ENCODE measurements at regions not wholly inside any gene's neighbourhood (a gene's known extent, or its start where the extent isn't known, plus 50 kb on each side); places are given as distances from the start of the nearest gene placed in this dataset.

- DNase-seq (no peak), ATAC-seq (peak in 1 of 2 donors; percentile 29)
- no peak for TF ChIP-seq CTCF (IDR thresholded peaks at IDR 0.05)
- Histone ChIP-seq H3K9me3 (no peaks in the 10 kb centered on the region), H3K27me3 (ENCODE audit: low read depth) (no peaks in the 10 kb centered on the region), H3K4me3 (no peak overlapping the region), H3K27ac (peak overlapping the region; percentile 53), H3K4me1 (no peaks in the 10 kb centered on the region), H3K36me3 (no peaks in the 10 kb centered on the region)
- intact Hi-C loops (cut with DNase I): no loop called here
Measured at GRCh38 chr2:226477221-226478108, 322.2 kb downstream of the IRS1 start.

GRCh38 chr2:226475650-226476049 is 324.0 kb downstream of the IRS1 start:
- TF ChIP-seq CTCF (IDR thresholded peaks at IDR 0.05): no peak
- H3K36me3 ChIP-seq: no peaks in the 10 kb centered on the region
- H3K4me1 ChIP-seq: no peaks in the 10 kb centered on the region
- H3K9me3 ChIP-seq: no peaks in the 10 kb centered on the region
- H3K27me3 ChIP-seq (ENCODE audit: low read depth): no peaks in the 10 kb centered on the region
- intact Hi-C loops (cut with DNase I): no loop called here
- H3K27ac ChIP-seq: no peak overlapping the region
- DNase-seq (no peak), ATAC-seq (no peak)
- no peak overlapping the region for H3K4me3 ChIP-seq

GRCh38 chr2:226474131-226474530 is 325.5 kb downstream of the IRS1 start:
- no peak for TF ChIP-seq CTCF (IDR thresholded peaks at IDR 0.05)
- H3K27me3 ChIP-seq (ENCODE audit: low read depth): no peaks in the 10 kb centered on the region
- no peak overlapping the region for H3K27ac ChIP-seq
- ATAC-seq: no peak
- no peak overlapping the region for H3K4me3 ChIP-seq
- no peak for DNase-seq
- H3K4me1 ChIP-seq: no peaks in the 10 kb centered on the region
- intact Hi-C loops (cut with DNase I): no loop called here
- H3K9me3 ChIP-seq: no peaks in the 10 kb centered on the region
- H3K36me3 ChIP-seq: no peaks in the 10 kb centered on the region

- no peak for TF ChIP-seq CTCF (IDR thresholded peaks at IDR 0.05)
- no peak for ATAC-seq
- intact Hi-C loops (cut with DNase I): no loop called here
- H3K4me3 ChIP-seq: no peak overlapping the region
- H3K36me3 ChIP-seq: no peaks in the 10 kb centered on the region
- H3K27me3 ChIP-seq (ENCODE audit: low read depth): no peaks in the 10 kb centered on the region
- no peaks in the 10 kb centered on the region for H3K9me3 ChIP-seq
- H3K4me1 ChIP-seq: no peaks in the 10 kb centered on the region
- no peak overlapping the region for H3K27ac ChIP-seq
- DNase-seq: no peak
Measured at GRCh38 chr2:226471987-226472470, 327.6 kb downstream of the IRS1 start.

GRCh38 chr2:226467633-226468032 is 332.0 kb downstream of the IRS1 start:
- no peaks in the 10 kb centered on the region for H3K36me3 ChIP-seq
- H3K4me3 ChIP-seq: no peak overlapping the region
- no peaks in the 10 kb centered on the region for H3K27me3 ChIP-seq (ENCODE audit: low read depth)
- ATAC-seq: no peak
- H3K9me3 ChIP-seq: no peaks in the 10 kb centered on the region
- H3K27ac ChIP-seq: no peak overlapping the region
- no peak for DNase-seq
- TF ChIP-seq CTCF (IDR thresholded peaks at IDR 0.05): no peak
- intact Hi-C loops (cut with DNase I): no loop called here
- H3K4me1 ChIP-seq: peaks cover 10% of the 10 kb centered on the region
